ENCODE measurements at regions not wholly inside any gene's neighbourhood (a gene's known extent, or its start where the extent isn't known, plus 50 kb on each side); places are given as distances from the start of the nearest gene placed in this dataset.

GRCh38 chr12:21065845-21066244 is 65.1 kb upstream of the SLCO1B1 start:
- Histone ChIP-seq H3K27me3 (ENCODE audit: insufficient read depth) (no peaks in the 10 kb centered on the region), H3K4me2 (no peak overlapping the region), H3K4me1 (ENCODE audit: control insufficient read depth in 1 of 2, insufficient read depth in 2 of 2, low read depth in 1 of 2, low read length in 1 of 2) (no peaks in the 10 kb centered on the region), H3K36me3 (replicated peaks in 1 of 2; ENCODE audit: control insufficient read depth in 1 of 2, insufficient read depth in 2 of 2, low read length in 1 of 2) (no peaks in the 10 kb centered on the region), H2AFZ (ENCODE audit: low read depth) (no peak overlapping the region), H3K79me2 (ENCODE audit: insufficient read depth) (no peaks in the 10 kb centered on the region), H3K4me3 (ENCODE audit: low read depth in 2 of 2, low read length in 1 of 2) (no peak overlapping the region), H3K27ac (ENCODE audit: low read depth in 2 of 2, low read length in 1 of 2) (no peak overlapping the region), H3F3A (replicated peaks; ENCODE audit: insufficient read depth) (no peaks in the 10 kb centered on the region), H3K9me2 (no peaks in the 10 kb centered on the region), H3K9ac (no peak overlapping the region), H3K9me3 (no peaks in the 10 kb centered on the region), H4K20me1 (ENCODE audit: insufficient read depth) (no peaks in the 10 kb centered on the region)
- DNase-seq, result no peak
- CTCF ChIA-PET, result interaction anchor here (0.5 kb wide), 1 partner anchor 465 kb away, joined by 3 read pairs; no protein-coding TSS in a partner anchor
- TF ChIP-seq MXI1 (IDR thresholded peaks at IDR 0.05; ENCODE audit: low read depth, low read length) (no peak), GABPA (IDR thresholded peaks at IDR 0.05; ENCODE audit: low read depth) (no peak), RAD21 (IDR thresholded peaks at IDR 0.05; ENCODE audit: low read length) (peak; percentile 48), CTCF (IDR thresholded peaks at IDR 0.05) (peak; percentile 48), TCF12 (IDR thresholded peaks at IDR 0.05) (no peak), PBX3 (IDR thresholded peaks at IDR 0.05) (no peak), CHD2 (IDR thresholded peaks at IDR 0.05; ENCODE audit: low read length, partially characterized antibody) (no peak), MEF2A (IDR thresholded peaks at IDR 0.05; ENCODE audit: borderline replicate concordance, low read depth) (no peak)
- POLR2A ChIA-PET, result no interaction called here

- no peaks in the 10 kb centered on the region for H3K4me1 ChIP-seq (ENCODE audit: control insufficient read depth in 1 of 2, insufficient read depth in 2 of 2, low read depth in 1 of 2, low read length in 1 of 2)
- no peak overlapping the region for H3K9ac ChIP-seq
- no peak overlapping the region for H3K4me3 ChIP-seq (ENCODE audit: low read depth in 2 of 2, low read length in 1 of 2)
- H3K27me3 ChIP-seq (ENCODE audit: insufficient read depth), result no peaks in the 10 kb centered on the region
- H2AFZ ChIP-seq (ENCODE audit: low read depth), result no peak overlapping the region
- no peaks in the 10 kb centered on the region for H4K20me1 ChIP-seq (ENCODE audit: insufficient read depth)
- H3F3A ChIP-seq (replicated peaks; ENCODE audit: insufficient read depth), result no peaks in the 10 kb centered on the region
- no peaks in the 10 kb centered on the region for H3K79me2 ChIP-seq (ENCODE audit: insufficient read depth)
- no peaks in the 10 kb centered on the region for H3K36me3 ChIP-seq (replicated peaks in 1 of 2; ENCODE audit: control insufficient read depth in 1 of 2, insufficient read depth in 2 of 2, low read length in 1 of 2)
- no peaks in the 10 kb centered on the region for H3K9me3 ChIP-seq
- H3K27ac ChIP-seq (ENCODE audit: low read depth in 2 of 2, low read length in 1 of 2), result no peak overlapping the region
- no peaks in the 10 kb centered on the region for H3K9me2 ChIP-seq
- no peak for DNase-seq
- H3K4me2 ChIP-seq, result no peak overlapping the region
- POLR2A ChIA-PET, result no interaction called here
- CTCF ChIA-PET, result no interaction called here
- 29% methylated on average over 2 of the region's 2 CpGs for WGBS (ENCODE audit: low lambda C conversion rate)
- TF ChIP-seq EZH2phosphoT487 (IDR thresholded peaks at IDR 0.05; ENCODE audit: borderline replicate concordance, low read depth) (no peak), MXI1 (IDR thresholded peaks at IDR 0.05; ENCODE audit: low read depth, low read length) (no peak), TCF12 (IDR thresholded peaks at IDR 0.05) (no peak)
These were observed 57.9 kb upstream of the SLCO1B1 start for GRCh38 chr12:21073129-21073528.
